Kidney epithelial cell (primary cell): ENCODE measurements at regions not wholly inside any gene's neighbourhood (a gene's known extent, or its start where the extent isn't known, plus 50 kb on each side); places are given as distances from the start of the nearest gene placed in this dataset.

ENCODE experiments used
- DNase-seq: peaks from one replicate; pipeline ENCODE4 v3.0.0-alpha.2; 2010; ENCODE audit warnings: low read depth
- H3K27me3 ChIP-seq: 2 replicates; pipeline ENCODE4 v1.6.0; 2011; ENCODE audit warnings: low read length; ENCODE audit not compliant: control insufficient read depth, insufficient read depth
- H3K36me3 ChIP-seq: 2 replicates; pipeline ENCODE4 v1.5.1; 2011; ENCODE audit warnings: low read length; ENCODE audit not compliant: control insufficient read depth, insufficient read depth
- H3K4me3 ChIP-seq: 2 replicates; pipeline ENCODE4 v1.5.1; 2011; ENCODE audit warnings: low read depth, mild to moderate bottlenecking, control low read depth, low read length
- CTCF ChIP-seq: IDR thresholded peaks from 2 replicates; pipeline ENCODE4 v1.5.1; 2011; ENCODE audit warnings: mild to moderate bottlenecking, moderate library complexity, low read length, control low read depth, inconsistent platforms; ENCODE audit not compliant: insufficient read depth, poor library complexity, severe bottlenecking

- no peaks in the 10 kb centered on the region for H3K36me3 ChIP-seq
- no peaks in the 10 kb centered on the region for H3K27me3 ChIP-seq
- no peak overlapping the region for H3K4me3 ChIP-seq
- peak; percentile 52 for TF ChIP-seq CTCF
- peak; percentile 9 for DNase-seq
Measured at GRCh38 chr4:20422398-20422797, 170.7 kb downstream of the SLIT2 start.

- no peaks in the 10 kb centered on the region for H3K27me3 ChIP-seq
- TF ChIP-seq CTCF = no peak
- H3K4me3 ChIP-seq = no peak overlapping the region
- no peak for DNase-seq
- H3K36me3 ChIP-seq = no peaks in the 10 kb centered on the region
Measured at GRCh38 chr4:20423420-20423819, 171.7 kb downstream of the SLIT2 start.

- Histone ChIP-seq H3K27me3 (no peaks in the 10 kb centered on the region), H3K36me3 (no peaks in the 10 kb centered on the region), H3K4me3 (no peak overlapping the region)
- no peak for TF ChIP-seq CTCF
- DNase-seq = no peak
Measured at GRCh38 chr4:20426028-20426427, 174.3 kb downstream of the SLIT2 start.

GRCh38 chr4:20428436-20429160, 176.9 kb downstream of the SLIT2 start:
- peak; percentile 13 for TF ChIP-seq CTCF
- Histone ChIP-seq H3K27me3 (no peaks in the 10 kb centered on the region), H3K4me3 (no peak overlapping the region), H3K36me3 (no peaks in the 10 kb centered on the region)
- DNase-seq = no peak

- Histone ChIP-seq H3K36me3 (no peaks in the 10 kb centered on the region), H3K4me3 (no peak overlapping the region), H3K27me3 (no peaks in the 10 kb centered on the region)
- DNase-seq = no peak
- TF ChIP-seq CTCF = no peak
Measured at GRCh38 chr4:20430259-20430941, 178.7 kb downstream of the SLIT2 start.

GRCh38 chr4:20431543-20431951, 179.8 kb downstream of the SLIT2 start:
- no peaks in the 10 kb centered on the region for H3K27me3 ChIP-seq
- TF ChIP-seq CTCF = no peak
- H3K4me3 ChIP-seq = no peak overlapping the region
- no peaks in the 10 kb centered on the region for H3K36me3 ChIP-seq
- no peak for DNase-seq
